ENCODE measurements at regions not wholly inside any gene's neighbourhood (a gene's known extent, or its start where the extent isn't known, plus 50 kb on each side); places are given as distances from the start of the nearest gene placed in this dataset.

DNA sequence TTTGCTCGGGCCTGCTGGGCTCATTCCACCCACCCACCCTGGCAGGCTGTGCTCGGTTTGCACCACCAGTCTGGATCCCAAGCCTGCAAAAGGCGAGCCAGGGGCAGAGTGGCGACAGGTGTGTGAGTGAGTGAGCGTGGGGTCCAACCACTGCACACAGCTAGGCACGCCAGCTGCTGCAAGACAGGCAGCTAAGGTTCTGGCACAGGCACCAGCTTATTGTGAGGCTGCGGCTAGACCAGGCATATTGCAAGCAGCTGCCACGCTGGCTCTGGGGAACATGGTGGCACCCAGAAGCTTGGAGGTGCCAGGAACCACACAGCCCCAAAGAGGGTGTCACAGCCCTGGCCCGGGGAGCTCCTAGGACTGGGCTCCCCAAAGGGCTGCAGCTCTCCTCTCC, 205.1 kb downstream of the ANKRD60 start:
- H2AFZ ChIP-seq (ENCODE audit: low read depth, low read length, severe bottlenecking) = no peak overlapping the region
- H3K36me3 ChIP-seq (ENCODE audit: low read length) = no peaks in the 10 kb centered on the region
- no peak overlapping the region for H3K4me2 ChIP-seq (ENCODE audit: low read depth, low read length, poor library complexity, severe bottlenecking)
- no peaks in the 10 kb centered on the region for H3K27me3 ChIP-seq (ENCODE audit: low read length)
- H3K9me3 ChIP-seq (ENCODE audit: insufficient read depth, low read length) = no peaks in the 10 kb centered on the region
- H4K20me1 ChIP-seq (ENCODE audit: low read depth, low read length) = no peaks in the 10 kb centered on the region
- no peaks in the 10 kb centered on the region for H3K9me2 ChIP-seq (replicated peaks; ENCODE audit: insufficient read depth, low read length)
- H3K9ac ChIP-seq (ENCODE audit: low read length) = no peak overlapping the region
- no peaks in the 10 kb centered on the region for H3F3A ChIP-seq (ENCODE audit: insufficient read depth)
- TF ChIP-seq, protein P1, sequence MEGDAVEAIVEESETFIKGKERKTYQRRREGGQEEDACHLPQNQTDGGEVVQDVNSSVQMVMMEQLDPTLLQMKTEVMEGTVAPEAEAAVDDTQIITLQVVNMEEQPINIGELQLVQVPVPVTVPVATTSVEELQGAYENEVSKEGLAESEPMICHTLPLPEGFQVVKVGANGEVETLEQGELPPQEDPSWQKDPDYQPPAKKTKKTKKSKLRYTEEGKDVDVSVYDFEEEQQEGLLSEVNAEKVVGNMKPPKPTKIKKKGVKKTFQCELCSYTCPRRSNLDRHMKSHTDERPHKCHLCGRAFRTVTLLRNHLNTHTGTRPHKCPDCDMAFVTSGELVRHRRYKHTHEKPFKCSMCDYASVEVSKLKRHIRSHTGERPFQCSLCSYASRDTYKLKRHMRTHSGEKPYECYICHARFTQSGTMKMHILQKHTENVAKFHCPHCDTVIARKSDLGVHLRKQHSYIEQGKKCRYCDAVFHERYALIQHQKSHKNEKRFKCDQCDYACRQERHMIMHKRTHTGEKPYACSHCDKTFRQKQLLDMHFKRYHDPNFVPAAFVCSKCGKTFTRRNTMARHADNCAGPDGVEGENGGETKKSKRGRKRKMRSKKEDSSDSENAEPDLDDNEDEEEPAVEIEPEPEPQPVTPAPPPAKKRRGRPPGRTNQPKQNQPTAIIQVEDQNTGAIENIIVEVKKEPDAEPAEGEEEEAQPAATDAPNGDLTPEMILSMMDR (IDR thresholded peaks at IDR 0.05; ENCODE audit: insufficient read depth, low read length, poor library complexity, severe bottlenecking) = no peak
- TF ChIP-seq EZH2phosphoT487 (conservative IDR thresholded peaks at IDR 0.05; ENCODE audit: low read length) = no peak
- H3K4me3 ChIP-seq (ENCODE audit: insufficient read depth, low read length, poor library complexity, severe bottlenecking) = no peak overlapping the region
- no peaks in the 10 kb centered on the region for H3K79me2 ChIP-seq (ENCODE audit: insufficient read depth, low read length)
- no peak overlapping the region for H3K27ac ChIP-seq (ENCODE audit: low read depth, low read length)

- Histone ChIP-seq H3F3A (ENCODE audit: insufficient read depth) (no peaks in the 10 kb centered on the region), H3K27ac (ENCODE audit: low read depth, low read length) (no peak overlapping the region), H3K9me3 (ENCODE audit: insufficient read depth, low read length) (no peaks in the 10 kb centered on the region), H2AFZ (ENCODE audit: low read depth, low read length, severe bottlenecking) (no peak overlapping the region), H3K9me2 (replicated peaks; ENCODE audit: insufficient read depth, low read length) (no peaks in the 10 kb centered on the region), H3K4me2 (ENCODE audit: low read depth, low read length, poor library complexity, severe bottlenecking) (no peak overlapping the region), H3K9ac (ENCODE audit: low read length) (no peak overlapping the region), H3K36me3 (ENCODE audit: low read length) (no peaks in the 10 kb centered on the region), H4K20me1 (ENCODE audit: low read depth, low read length) (no peaks in the 10 kb centered on the region), H3K27me3 (ENCODE audit: low read length) (no peaks in the 10 kb centered on the region), H3K4me3 (ENCODE audit: insufficient read depth, low read length, poor library complexity, severe bottlenecking) (no peak overlapping the region), H3K79me2 (ENCODE audit: insufficient read depth, low read length) (no peaks in the 10 kb centered on the region)
- TF ChIP-seq, protein P1 (IDR thresholded peaks at IDR 0.05; ENCODE audit: insufficient read depth, low read length, poor library complexity, severe bottlenecking) = no peak
- TF ChIP-seq EZH2phosphoT487 (conservative IDR thresholded peaks at IDR 0.05; ENCODE audit: low read length) = no peak
Observed at GRCh38 chr20:58022711-58023110, 205.7 kb downstream of the ANKRD60 start.

DNA sequence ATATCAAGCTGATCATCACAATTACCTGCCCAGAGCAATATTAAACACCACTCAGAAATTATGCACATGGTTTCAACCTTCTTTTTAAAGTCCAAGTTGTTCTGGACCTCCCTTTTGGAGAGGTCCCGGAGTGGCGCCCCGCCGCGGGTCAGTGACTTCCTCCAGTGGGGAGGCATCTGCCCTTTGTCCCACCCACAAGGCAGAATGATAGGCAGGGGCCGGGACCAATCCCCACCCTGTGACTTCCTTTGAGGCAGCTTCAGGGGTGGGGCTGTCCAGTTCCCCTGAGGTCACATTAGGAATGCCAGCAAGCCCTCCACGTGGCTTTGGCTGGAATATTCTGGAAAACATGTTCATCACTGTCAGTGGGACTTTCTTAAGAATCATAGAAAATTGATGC, 207.0 kb downstream of the ANKRD60 start:
- TF ChIP-seq EZH2phosphoT487 (conservative IDR thresholded peaks at IDR 0.05; ENCODE audit: low read length) = no peak
- TF ChIP-seq, protein P1 (IDR thresholded peaks at IDR 0.05; ENCODE audit: insufficient read depth, low read length, poor library complexity, severe bottlenecking) = no peak
- H3F3A ChIP-seq (ENCODE audit: insufficient read depth) = no peaks in the 10 kb centered on the region
- H2AFZ ChIP-seq (ENCODE audit: low read depth, low read length, severe bottlenecking) = no peak overlapping the region
- H3K79me2 ChIP-seq (ENCODE audit: insufficient read depth, low read length) = no peaks in the 10 kb centered on the region
- no peak overlapping the region for H3K4me2 ChIP-seq (ENCODE audit: low read depth, low read length, poor library complexity, severe bottlenecking)
- no peak overlapping the region for H3K4me3 ChIP-seq (ENCODE audit: insufficient read depth, low read length, poor library complexity, severe bottlenecking)
- H3K27me3 ChIP-seq (ENCODE audit: low read length) = no peaks in the 10 kb centered on the region
- no peaks in the 10 kb centered on the region for H4K20me1 ChIP-seq (ENCODE audit: low read depth, low read length)
- no peaks in the 10 kb centered on the region for H3K9me3 ChIP-seq (ENCODE audit: insufficient read depth, low read length)
- no peak overlapping the region for H3K9ac ChIP-seq (ENCODE audit: low read length)
- H3K36me3 ChIP-seq (ENCODE audit: low read length) = no peaks in the 10 kb centered on the region
- H3K27ac ChIP-seq (ENCODE audit: low read depth, low read length) = no peak overlapping the region
- H3K9me2 ChIP-seq (replicated peaks; ENCODE audit: insufficient read depth, low read length) = no peaks in the 10 kb centered on the region
